ENCODE measurements at regions not wholly inside any gene's neighbourhood (a gene's known extent, or its start where the extent isn't known, plus 50 kb on each side); places are given as distances from the start of the nearest gene placed in this dataset.

GRCh38 chr14:34214961-34215360, 247.1 kb downstream of the SPTSSA start:
- Mint-ChIP-seq H3K36me3 (ENCODE audit: insufficient read depth, unreplicated experiment) (no peaks in the 10 kb centered on the region), H3K27me3 (ENCODE audit: unreplicated experiment) (no peaks in the 10 kb centered on the region), H3K4me3 (ENCODE audit: low read depth, unreplicated experiment) (no peak overlapping the region), H3K9me3 (ENCODE audit: low read depth, unreplicated experiment) (no peaks in the 10 kb centered on the region), H3K4me1 (ENCODE audit: low read depth, unreplicated experiment) (peaks cover 23% of the 10 kb centered on the region), H3K27ac (ENCODE audit: unreplicated experiment) (no peak overlapping the region)
- BruUV-seq (replicated peaks) = no TSS peak
- DNase-seq = no peak
- CTCF ChIA-PET = interaction anchor here (0.7 kb wide), 1 partner anchor 9 kb away, joined by 3 read pairs; no protein-coding TSS in a partner anchor
- intact Hi-C loops (cut with micrococcal nuclease; ENCODE audit: unreplicated experiment) = no loop called here
- TF ChIP-seq, protein P1, sequence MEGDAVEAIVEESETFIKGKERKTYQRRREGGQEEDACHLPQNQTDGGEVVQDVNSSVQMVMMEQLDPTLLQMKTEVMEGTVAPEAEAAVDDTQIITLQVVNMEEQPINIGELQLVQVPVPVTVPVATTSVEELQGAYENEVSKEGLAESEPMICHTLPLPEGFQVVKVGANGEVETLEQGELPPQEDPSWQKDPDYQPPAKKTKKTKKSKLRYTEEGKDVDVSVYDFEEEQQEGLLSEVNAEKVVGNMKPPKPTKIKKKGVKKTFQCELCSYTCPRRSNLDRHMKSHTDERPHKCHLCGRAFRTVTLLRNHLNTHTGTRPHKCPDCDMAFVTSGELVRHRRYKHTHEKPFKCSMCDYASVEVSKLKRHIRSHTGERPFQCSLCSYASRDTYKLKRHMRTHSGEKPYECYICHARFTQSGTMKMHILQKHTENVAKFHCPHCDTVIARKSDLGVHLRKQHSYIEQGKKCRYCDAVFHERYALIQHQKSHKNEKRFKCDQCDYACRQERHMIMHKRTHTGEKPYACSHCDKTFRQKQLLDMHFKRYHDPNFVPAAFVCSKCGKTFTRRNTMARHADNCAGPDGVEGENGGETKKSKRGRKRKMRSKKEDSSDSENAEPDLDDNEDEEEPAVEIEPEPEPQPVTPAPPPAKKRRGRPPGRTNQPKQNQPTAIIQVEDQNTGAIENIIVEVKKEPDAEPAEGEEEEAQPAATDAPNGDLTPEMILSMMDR (IDR thresholded peaks at IDR 0.05; ENCODE audit: unreplicated experiment) = no peak

DNA sequence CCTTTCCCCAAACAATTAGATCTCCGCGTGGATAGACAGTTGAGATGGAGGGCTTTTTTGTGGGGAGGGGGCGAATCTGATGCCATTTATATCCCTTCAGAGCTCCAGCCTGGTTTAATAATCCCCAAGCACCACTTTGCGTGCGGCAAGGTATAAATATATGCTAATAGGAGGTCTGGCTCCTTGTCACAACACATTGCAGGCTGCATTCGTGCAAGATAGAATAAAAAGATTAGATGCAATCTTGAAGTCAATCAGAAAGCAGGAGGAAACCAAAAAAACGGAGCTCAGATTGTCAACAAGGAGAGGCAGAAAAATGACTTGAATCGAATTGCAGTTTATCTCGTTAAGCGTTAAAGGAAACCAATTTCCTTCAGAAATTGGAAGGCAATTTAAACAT, 248.7 kb downstream of the SPTSSA start:
- CTCF ChIA-PET = interaction anchor here (0.7 to 1.7 kb wide), 2 partner anchors 10 to 440 kb away, joined by 3 read pairs; no protein-coding TSS in a partner anchor
- Mint-ChIP-seq H3K4me1 (ENCODE audit: low read depth, unreplicated experiment) (peaks cover 15% of the 10 kb centered on the region), H3K27ac (ENCODE audit: unreplicated experiment) (no peak overlapping the region), H3K9me3 (ENCODE audit: low read depth, unreplicated experiment) (no peaks in the 10 kb centered on the region), H3K27me3 (ENCODE audit: unreplicated experiment) (no peaks in the 10 kb centered on the region), H3K36me3 (ENCODE audit: insufficient read depth, unreplicated experiment) (no peaks in the 10 kb centered on the region), H3K4me3 (ENCODE audit: low read depth, unreplicated experiment) (no peak overlapping the region)
- TF ChIP-seq, protein P1 (IDR thresholded peaks at IDR 0.05; ENCODE audit: unreplicated experiment) = no peak
- intact Hi-C loops (cut with micrococcal nuclease; ENCODE audit: unreplicated experiment) = no loop called here
- DNase-seq = no peak
- no TSS peak for BruUV-seq (replicated peaks)

GRCh38 chr14:34212172-34212929, 249.7 kb downstream of the SPTSSA start:
- intact Hi-C loops (cut with micrococcal nuclease; ENCODE audit: unreplicated experiment) = no loop called here
- Mint-ChIP-seq H3K4me3 (ENCODE audit: low read depth, unreplicated experiment) (no peak overlapping the region), H3K27me3 (ENCODE audit: unreplicated experiment) (no peaks in the 10 kb centered on the region), H3K4me1 (ENCODE audit: low read depth, unreplicated experiment) (peaks cover 15% of the 10 kb centered on the region), H3K36me3 (ENCODE audit: insufficient read depth, unreplicated experiment) (no peaks in the 10 kb centered on the region), H3K9me3 (ENCODE audit: low read depth, unreplicated experiment) (no peaks in the 10 kb centered on the region), H3K27ac (ENCODE audit: unreplicated experiment) (no peak overlapping the region)
- CTCF ChIA-PET = interaction anchor here (0.7 to 1.7 kb wide), 2 partner anchors 11 to 439 kb away, joined by 3 read pairs; no protein-coding TSS in a partner anchor
- no TSS peak for BruUV-seq (replicated peaks)
- TF ChIP-seq, protein P1 (IDR thresholded peaks at IDR 0.05; ENCODE audit: unreplicated experiment) = no peak
- no peak for DNase-seq

GRCh38 chr14:34211732-34212131, 250.3 kb downstream of the SPTSSA start:
- BruUV-seq (replicated peaks) = no TSS peak
- Mint-ChIP-seq H3K4me1 (ENCODE audit: low read depth, unreplicated experiment) (peaks cover 15% of the 10 kb centered on the region), H3K27me3 (ENCODE audit: unreplicated experiment) (no peaks in the 10 kb centered on the region), H3K9me3 (ENCODE audit: low read depth, unreplicated experiment) (no peaks in the 10 kb centered on the region), H3K4me3 (ENCODE audit: low read depth, unreplicated experiment) (no peak overlapping the region), H3K27ac (ENCODE audit: unreplicated experiment) (no peak overlapping the region), H3K36me3 (ENCODE audit: insufficient read depth, unreplicated experiment) (no peaks in the 10 kb centered on the region)
- intact Hi-C loops (cut with micrococcal nuclease; ENCODE audit: unreplicated experiment) = no loop called here
- no peak for DNase-seq
- TF ChIP-seq, protein P1 (IDR thresholded peaks at IDR 0.05; ENCODE audit: unreplicated experiment) = no peak
- CTCF ChIA-PET = no interaction called here

All from Calu3 (cell line).